ENCODE measurements at regions not wholly inside any gene's neighbourhood (a gene's known extent, or its start where the extent isn't known, plus 50 kb on each side); places are given as distances from the start of the nearest gene placed in this dataset.

DNA sequence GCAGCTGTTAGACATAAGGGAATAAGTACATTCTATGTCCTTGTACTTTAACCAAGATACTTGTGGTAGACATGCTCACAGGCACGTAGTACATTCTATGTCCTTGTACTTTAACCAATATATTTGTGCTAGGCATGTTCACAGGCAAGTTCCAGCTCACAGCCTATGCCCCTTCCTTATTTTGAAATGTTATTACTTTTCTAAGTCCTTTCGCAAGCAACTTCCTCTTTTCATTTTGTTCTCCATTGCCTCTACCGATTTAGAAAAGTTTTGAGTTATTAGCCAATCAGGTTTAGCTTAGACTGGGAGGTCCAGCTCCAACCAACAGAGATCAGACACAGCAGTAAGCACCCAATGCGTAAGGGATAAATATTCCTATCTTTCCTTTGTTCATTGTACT, 60.1 kb upstream of the NUDT7 start:
- DNase-seq (ENCODE audit: low read depth in 2 of 2) = no peak

GRCh38 chr16:77663711-77664110, 58.6 kb upstream of the NUDT7 start:
- DNase-seq (ENCODE audit: low read depth in 2 of 2) = no peak

- DNase-seq (ENCODE audit: low read depth in 2 of 2) = no peak
Observed at GRCh38 chr16:77666771-77667170, 55.5 kb upstream of the NUDT7 start.

- no peak for DNase-seq (ENCODE audit: low read depth in 2 of 2)
Observed at GRCh38 chr16:77668201-77668600, 54.1 kb upstream of the NUDT7 start.

- no peak for DNase-seq (ENCODE audit: low read depth in 2 of 2)
Observed at GRCh38 chr16:77669057-77669456, 53.3 kb upstream of the NUDT7 start.
